ENCODE measurements at regions not wholly inside any gene's neighbourhood (a gene's known extent, or its start where the extent isn't known, plus 50 kb on each side); places are given as distances from the start of the nearest gene placed in this dataset.
A peak's percentile ranks its signal among the peaks of the same experiment; 100 is the strongest.
"Not testable (repeated sequence)": the region's sequence is repeated elsewhere in the genome, so short reads cannot be mapped to it uniquely, and the experiment has no call there.

DNA sequence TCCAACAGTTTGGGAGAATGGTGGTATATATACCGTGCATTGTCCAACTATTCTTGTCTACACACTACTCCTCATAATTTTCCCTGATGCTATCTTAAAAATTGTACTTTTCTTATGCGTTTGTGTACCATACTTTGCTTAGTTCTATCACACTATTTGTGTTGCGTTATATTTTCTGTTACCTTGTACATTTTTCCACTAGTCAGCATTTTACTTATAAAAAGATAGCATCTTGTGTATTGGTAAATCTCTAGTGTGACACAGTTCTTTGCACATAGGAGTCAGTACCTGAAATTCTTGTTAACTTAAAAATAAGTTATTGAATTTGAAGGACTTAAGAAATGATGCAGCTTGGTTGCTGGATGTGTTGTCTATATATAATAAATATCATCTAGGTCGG is 201.8 kb upstream of the LMO3 start:
- DNase-seq: no peak

DNA sequence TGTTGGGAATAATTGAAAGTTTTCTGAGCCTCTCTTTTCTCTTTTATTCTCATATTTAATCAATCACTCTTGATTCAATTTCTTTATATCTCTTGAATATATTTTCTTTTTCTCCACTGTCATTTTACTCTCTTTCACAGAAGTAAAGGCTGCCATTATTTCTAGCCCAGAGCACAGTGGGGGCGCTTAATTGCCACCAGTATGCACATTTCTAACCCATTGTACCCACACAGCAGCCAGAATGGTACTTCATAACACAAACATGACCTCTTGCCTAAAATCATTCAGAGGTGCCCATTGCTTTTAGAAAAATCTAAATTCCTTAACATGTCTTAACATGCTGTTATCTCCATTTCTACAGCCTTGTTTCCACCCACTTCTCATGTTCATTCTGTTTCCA is 190.2 kb upstream of the LMO3 start:
- DNase-seq: peak; percentile 41

- DNase-seq: no peak
Observed at GRCh38 chr12:16789204-16789790, 183.3 kb upstream of the LMO3 start.

GRCh38 chr12:16788506-16789203 is 182.7 kb upstream of the LMO3 start:
- no peak for DNase-seq

DNA sequence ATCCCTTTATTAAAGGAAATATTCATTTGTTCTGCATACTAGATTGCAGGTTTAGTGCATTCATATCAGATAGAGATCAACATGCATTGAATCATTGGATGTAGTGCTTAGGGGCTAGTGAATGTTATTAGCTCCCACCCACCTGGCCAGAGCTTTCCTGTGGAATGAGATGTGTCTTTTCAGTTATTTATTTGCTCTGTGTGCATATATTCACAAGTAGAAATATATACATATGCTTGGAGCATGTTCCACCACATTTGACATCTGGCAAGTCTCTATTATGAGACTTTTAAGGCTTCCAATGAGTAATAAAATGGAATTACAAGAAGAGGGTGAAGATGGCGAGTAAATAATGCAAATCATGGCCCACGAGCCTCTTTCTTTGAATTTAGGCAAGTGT is 180.0 kb upstream of the LMO3 start:
- no peak for DNase-seq

GRCh38 chr12:16785524-16785923 is 179.6 kb upstream of the LMO3 start:
- no peak for DNase-seq

GRCh38 chr12:16769129-16769528 is 163.2 kb upstream of the LMO3 start:
- DNase-seq: not testable (repeated sequence)

DNA sequence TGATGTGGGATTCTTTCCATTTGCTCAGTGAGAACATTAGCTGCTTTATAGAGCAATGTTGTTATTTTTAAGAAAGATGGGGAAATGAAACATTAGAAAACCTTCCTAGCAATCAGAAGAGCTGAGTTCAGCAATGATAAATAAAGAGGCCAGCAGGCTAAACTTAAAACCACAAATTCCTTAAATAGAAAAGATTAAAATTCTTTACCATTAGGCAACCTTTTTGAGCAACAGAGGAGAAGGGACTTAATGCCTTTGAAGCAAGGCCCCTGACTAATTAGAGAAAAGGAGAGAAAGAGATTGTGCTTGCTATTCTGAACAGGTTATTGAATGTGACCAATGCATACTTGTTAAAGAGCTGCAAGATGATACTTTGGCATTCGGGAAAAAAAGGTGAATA is 160.8 kb upstream of the LMO3 start:
- no peak for DNase-seq

GRCh38 chr12:16763901-16764300 is 157.9 kb upstream of the LMO3 start:
- DNase-seq: no peak

GRCh38 chr12:16756833-16757555 is 151.0 kb upstream of the LMO3 start:
- DNase-seq: peak; percentile 59

DNA sequence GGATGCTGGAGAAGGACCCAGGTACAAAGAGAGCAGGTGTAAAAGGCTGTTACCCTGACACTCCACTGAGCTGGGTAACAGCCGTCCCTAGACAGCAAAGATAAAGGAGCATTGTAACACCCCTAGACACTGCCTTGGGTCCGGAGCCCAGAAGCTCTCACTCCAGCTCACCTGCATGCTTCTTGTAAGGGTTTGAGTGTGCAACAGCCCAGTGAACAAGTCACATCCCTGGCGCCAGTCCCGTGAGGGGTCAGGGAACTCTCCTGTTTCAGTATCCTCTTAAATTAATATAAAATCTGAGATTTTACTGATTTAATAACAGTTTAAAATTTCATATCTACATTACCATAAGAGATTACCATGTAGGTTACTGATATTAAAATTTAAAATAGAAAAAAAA is 124.8 kb upstream of the LMO3 start:
- no peak for DNase-seq

DNA sequence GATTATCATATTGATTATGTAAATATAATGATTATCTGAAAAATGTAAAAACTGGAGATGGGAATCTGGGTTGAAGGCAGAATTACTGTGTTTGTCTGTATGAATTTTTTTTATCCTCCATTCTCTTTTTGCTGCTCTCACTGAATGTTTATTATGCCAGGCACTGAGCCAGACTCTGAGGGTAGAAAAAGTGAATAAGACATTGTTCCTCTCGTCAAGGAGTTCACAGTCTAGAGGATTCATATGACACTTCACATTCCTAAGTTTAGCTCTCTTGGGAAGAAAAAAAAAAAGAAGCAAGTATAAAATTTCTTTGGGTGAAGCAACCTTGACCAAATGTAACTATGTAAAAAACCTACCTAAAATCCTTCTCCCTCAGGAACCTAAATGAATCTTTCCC is 120.9 kb upstream of the LMO3 start:
- no peak for DNase-seq

DNA sequence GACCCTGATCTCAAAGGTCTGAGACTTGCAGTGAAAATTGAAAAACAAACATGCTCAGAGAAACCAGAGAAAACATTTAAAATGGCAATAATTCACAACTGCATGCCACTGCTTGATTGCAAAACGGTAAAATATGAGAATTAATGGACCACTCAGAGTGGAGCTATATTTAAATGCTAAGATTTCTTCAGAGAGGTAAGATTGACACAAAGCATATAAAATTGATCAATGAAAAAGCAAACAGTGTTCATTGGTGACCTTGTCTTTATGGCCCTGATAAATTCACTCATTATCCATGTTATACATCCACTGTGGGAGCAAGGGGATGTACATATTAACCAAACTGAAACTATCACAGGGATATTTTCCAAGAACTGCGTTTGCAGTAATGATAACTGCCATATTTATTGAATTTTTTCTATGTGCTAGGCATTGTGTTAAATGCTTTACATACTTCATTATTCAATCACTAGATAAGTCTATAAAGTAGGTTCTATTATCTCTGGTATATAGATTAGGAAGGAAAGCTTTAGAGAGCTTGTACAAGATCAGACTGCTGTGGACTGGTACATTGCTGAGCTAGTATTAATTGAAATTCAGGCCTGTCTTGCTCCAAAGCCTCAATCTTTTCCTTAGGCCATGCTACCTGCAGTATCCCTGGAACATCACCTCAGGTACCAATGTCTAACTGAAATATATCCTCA is 113.9 kb upstream of the LMO3 start:
- no peak for DNase-seq

GRCh38 chr12:16716928-16717327 is 111.0 kb upstream of the LMO3 start:
- DNase-seq: no peak

GRCh38 chr12:16692099-16692498 is 86.1 kb upstream of the LMO3 start:
- no peak for DNase-seq

DNA sequence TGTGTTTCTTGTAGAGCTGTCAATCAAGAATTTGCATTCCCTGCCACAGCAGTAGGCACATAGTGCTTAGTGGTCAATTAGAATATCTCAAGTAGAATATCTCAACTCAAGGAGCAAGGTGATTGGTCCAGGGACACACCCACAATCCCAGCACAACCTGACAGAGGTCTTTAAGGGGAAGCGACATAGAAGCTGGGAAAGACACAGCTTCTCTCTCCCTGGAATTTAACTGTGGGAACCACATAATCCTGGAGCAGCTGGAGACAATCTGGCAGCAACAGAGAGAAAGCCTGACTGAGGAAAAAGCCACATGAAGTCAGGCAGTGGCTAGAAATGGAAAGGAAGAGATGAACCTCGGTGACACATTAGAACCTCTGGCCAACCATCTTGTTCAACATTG is 85.7 kb upstream of the LMO3 start:
- DNase-seq: no peak

DNA sequence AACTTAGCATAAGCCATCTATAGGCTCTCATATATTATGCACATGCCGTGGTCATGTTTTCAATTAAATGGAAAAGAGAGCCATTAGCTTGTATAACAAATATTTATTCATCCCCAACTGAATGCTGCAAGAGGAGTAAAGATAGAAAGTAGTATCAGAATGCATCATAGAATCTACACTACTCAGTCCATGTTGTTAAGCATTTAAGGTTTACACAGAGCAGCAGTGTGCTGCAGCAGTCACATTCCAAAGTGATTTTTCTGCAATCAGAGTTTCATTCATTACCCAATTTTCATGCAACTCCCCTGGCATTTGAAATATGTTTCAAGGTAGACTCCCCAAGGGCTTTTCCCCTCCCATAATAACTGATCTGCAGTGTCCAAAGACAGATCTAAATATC is 82.2 kb upstream of the LMO3 start:
- no peak for DNase-seq

GRCh38 chr12:16685107-16685506 is 79.1 kb upstream of the LMO3 start:
- DNase-seq: no peak

DNA sequence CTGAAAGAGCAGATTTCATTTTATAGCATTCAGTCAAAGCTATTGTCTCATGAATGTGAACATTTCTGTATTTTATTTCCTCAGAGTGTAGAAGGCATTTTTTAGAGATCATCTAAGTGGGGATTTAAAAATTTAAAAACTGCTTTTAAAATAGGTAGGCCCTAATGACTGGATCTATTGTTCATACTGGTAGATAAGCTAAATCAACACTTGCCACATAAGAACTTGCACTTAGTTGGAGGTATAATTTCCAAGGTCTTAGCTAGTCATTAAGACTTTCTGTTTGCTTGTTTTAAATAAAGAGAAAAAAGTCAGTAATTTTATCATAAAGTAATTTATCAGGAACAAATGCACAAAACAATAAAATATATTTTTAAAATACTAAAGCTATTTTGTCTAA is 75.2 kb upstream of the LMO3 start:
- no peak for DNase-seq

DNA sequence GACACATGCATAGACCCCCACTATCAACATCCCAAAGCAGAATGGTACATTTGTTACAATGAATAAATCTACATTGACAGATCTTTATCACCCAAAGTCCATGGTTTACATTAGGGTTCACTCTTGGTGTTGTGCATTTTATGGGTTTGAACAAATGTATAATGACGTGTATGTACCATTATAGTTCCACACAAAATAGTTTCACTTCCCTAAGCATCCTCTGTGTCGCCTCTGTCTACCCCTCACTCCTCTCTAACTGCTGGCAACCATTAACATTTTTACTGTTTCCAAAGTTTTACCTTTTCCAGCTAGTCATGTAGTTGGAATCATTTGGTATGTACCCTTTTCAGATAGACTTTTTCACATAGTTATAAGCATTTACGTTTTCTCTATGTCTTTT is 69.5 kb upstream of the LMO3 start:
- no peak for DNase-seq

DNA sequence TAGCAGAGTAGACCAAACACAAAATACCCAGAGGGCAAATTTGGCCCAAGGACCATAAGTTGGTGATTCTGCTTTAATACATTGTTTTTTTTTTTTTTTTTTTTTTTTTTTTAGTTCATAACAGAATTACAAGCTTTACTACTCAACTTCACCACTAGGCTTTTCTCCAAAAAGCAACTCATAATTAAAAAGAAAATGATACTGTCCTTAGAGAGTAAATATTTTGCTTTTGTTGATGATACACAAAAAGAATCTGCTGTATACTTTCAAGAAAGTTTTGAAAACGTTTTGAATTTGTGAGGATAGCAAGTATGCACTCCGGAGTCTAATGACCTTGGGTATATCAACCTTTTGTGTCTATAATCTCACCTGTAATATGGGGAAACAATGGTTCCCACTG is 68.9 kb upstream of the LMO3 start:
- DNase-seq: no peak

GRCh38 chr12:16670456-16671050 is 64.6 kb upstream of the LMO3 start:
- DNase-seq: no peak

- peak; percentile 47 for DNase-seq
Observed at GRCh38 chr12:16669756-16670155, 63.8 kb upstream of the LMO3 start.
